Activated CD4-positive, alpha-beta T cell treated with anti-CD3 and anti-CD28 coated beads, Interleukin-2, amount 10 ng/mL, durations not matched to agents 24 days and 14 days (primary cell): ENCODE measurements at regions not wholly inside any gene's neighbourhood (a gene's known extent, or its start where the extent isn't known, plus 50 kb on each side); places are given as distances from the start of the nearest gene placed in this dataset.
"Not testable (repeated sequence)": the region's sequence is repeated elsewhere in the genome, so short reads cannot be mapped to it uniquely, and the experiment has no call there.

ENCODE experiments used
- DNase-seq: peaks from one replicate; pipeline ENCODE4 v3.0.0; 2022
- H3K27ac Mint-ChIP-seq: one replicate; pipeline ENCODE4 v1.8.0; 2022; ENCODE audit warnings: mild to moderate bottlenecking, mixed read lengths
- H3K27me3 Mint-ChIP-seq: one replicate; pipeline ENCODE4 v1.8.0; 2022; ENCODE audit warnings: mixed read lengths
- H3K36me3 Mint-ChIP-seq: one replicate; pipeline ENCODE4 v1.8.0; 2022; ENCODE audit warnings: low read depth, mild to moderate bottlenecking, mixed read lengths
- H3K4me1 Mint-ChIP-seq: one replicate; pipeline ENCODE4 v1.8.0; 2021; ENCODE audit warnings: mixed read lengths
- H3K4me3 Mint-ChIP-seq: one replicate; pipeline ENCODE4 v1.8.0; 2022; ENCODE audit warnings: mild to moderate bottlenecking, moderate library complexity, mixed read lengths
- H3K9me3 Mint-ChIP-seq: one replicate; pipeline ENCODE4 v1.8.0; 2021; ENCODE audit warnings: mixed read lengths
- intact Hi-C: fragments of 100-400 bp; cut with micrococcal nuclease; formaldehyde crosslinking; loops from one replicate; pipeline ENCODE4 v1.15.1; 2023

- no peak overlapping the region for H3K27ac Mint-ChIP-seq
- H3K36me3 Mint-ChIP-seq, result no peaks in the 10 kb centered on the region
- DNase-seq, result no peak
- peaks cover 2% of the 10 kb centered on the region for H3K4me1 Mint-ChIP-seq
- H3K9me3 Mint-ChIP-seq, result no peaks in the 10 kb centered on the region
- peaks cover 7% of the 10 kb centered on the region for H3K27me3 Mint-ChIP-seq
- intact Hi-C loops, result no loop called here
- no peak overlapping the region for H3K4me3 Mint-ChIP-seq
Observed at GRCh38 chr1:213783893-213784292, 203.9 kb upstream of the PROX1 start.

GRCh38 chr1:213786683-213787082, 201.1 kb upstream of the PROX1 start:
- no peaks in the 10 kb centered on the region for H3K9me3 Mint-ChIP-seq
- no peak overlapping the region for H3K27ac Mint-ChIP-seq

GRCh38 chr1:213790565-213790964, 197.2 kb upstream of the PROX1 start:
- intact Hi-C loops, result no loop called here
- Mint-ChIP-seq H3K27ac (no peak overlapping the region), H3K4me1 (no peaks in the 10 kb centered on the region), H3K27me3 (peaks cover 3% of the 10 kb centered on the region), H3K9me3 (peaks cover under 1% of the 10 kb centered on the region), H3K4me3 (no peak overlapping the region), H3K36me3 (no peaks in the 10 kb centered on the region)
- no peak for DNase-seq

More at GRCh38 chr1:213786683-213787082, 201.1 kb upstream of the PROX1 start:
- H3K4me1 Mint-ChIP-seq, result peaks cover 2% of the 10 kb centered on the region
- peaks cover 7% of the 10 kb centered on the region for H3K27me3 Mint-ChIP-seq
- no peak overlapping the region for H3K4me3 Mint-ChIP-seq
- DNase-seq, result no peak
- intact Hi-C loops, result no loop called here
- no peaks in the 10 kb centered on the region for H3K36me3 Mint-ChIP-seq

- intact Hi-C loops, result no loop called here
- no peak for DNase-seq
- peaks cover 3% of the 10 kb centered on the region for H3K27me3 Mint-ChIP-seq
- no peaks in the 10 kb centered on the region for H3K36me3 Mint-ChIP-seq
- H3K9me3 Mint-ChIP-seq, result peaks cover 3% of the 10 kb centered on the region
- no peak overlapping the region for H3K27ac Mint-ChIP-seq
- H3K4me3 Mint-ChIP-seq, result no peak overlapping the region
- no peaks in the 10 kb centered on the region for H3K4me1 Mint-ChIP-seq
Observed at GRCh38 chr1:213793482-213794067, 194.2 kb upstream of the PROX1 start.

GRCh38 chr1:213796525-213796924, 191.2 kb upstream of the PROX1 start:
- intact Hi-C loops, result no loop called here
- H3K27ac Mint-ChIP-seq, result no peak overlapping the region
- DNase-seq, result no peak
- H3K27me3 Mint-ChIP-seq, result peaks cover 2% of the 10 kb centered on the region
- H3K4me1 Mint-ChIP-seq, result no peaks in the 10 kb centered on the region
- peaks cover 3% of the 10 kb centered on the region for H3K9me3 Mint-ChIP-seq
- H3K36me3 Mint-ChIP-seq, result no peaks in the 10 kb centered on the region
- H3K4me3 Mint-ChIP-seq, result no peak overlapping the region

GRCh38 chr1:213808288-213808687, 179.5 kb upstream of the PROX1 start:
- H3K9me3 Mint-ChIP-seq, H3K27me3 Mint-ChIP-seq, H3K27ac Mint-ChIP-seq: not testable (repeated sequence)

GRCh38 chr1:213817156-213817555, 170.6 kb upstream of the PROX1 start:
- Mint-ChIP-seq H3K27me3 (no peaks in the 10 kb centered on the region), H3K9me3 (no peaks in the 10 kb centered on the region), H3K4me3 (no peak overlapping the region), H3K36me3 (no peaks in the 10 kb centered on the region), H3K27ac (no peak overlapping the region), H3K4me1 (no peaks in the 10 kb centered on the region)
- intact Hi-C loops, result no loop called here
- no peak for DNase-seq

More at GRCh38 chr1:213808288-213808687, 179.5 kb upstream of the PROX1 start:
- H3K4me1 Mint-ChIP-seq, intact Hi-C loops, H3K4me3 Mint-ChIP-seq, DNase-seq, H3K36me3 Mint-ChIP-seq: not testable (repeated sequence)

- Mint-ChIP-seq H3K36me3 (no peaks in the 10 kb centered on the region), H3K4me3 (no peak overlapping the region), H3K27me3 (no peaks in the 10 kb centered on the region), H3K4me1 (no peaks in the 10 kb centered on the region), H3K9me3 (no peaks in the 10 kb centered on the region), H3K27ac (no peak overlapping the region)
- intact Hi-C loops, result no loop called here
- no peak for DNase-seq
Observed at GRCh38 chr1:213820362-213821149, 167.2 kb upstream of the PROX1 start.

- Mint-ChIP-seq H3K27me3 (no peaks in the 10 kb centered on the region), H3K27ac (no peak overlapping the region), H3K9me3 (no peaks in the 10 kb centered on the region), H3K4me3 (no peak overlapping the region), H3K4me1 (no peaks in the 10 kb centered on the region), H3K36me3 (no peaks in the 10 kb centered on the region)
- intact Hi-C loops, result no loop called here
- no peak for DNase-seq
Observed at GRCh38 chr1:213821175-213821942, 166.4 kb upstream of the PROX1 start.

- no peak overlapping the region for H3K4me3 Mint-ChIP-seq
- no peaks in the 10 kb centered on the region for H3K4me1 Mint-ChIP-seq
- H3K27me3 Mint-ChIP-seq, result no peaks in the 10 kb centered on the region
- DNase-seq, result no peak
- H3K36me3 Mint-ChIP-seq, result no peaks in the 10 kb centered on the region
- intact Hi-C loops, result no loop called here
- no peak overlapping the region for H3K27ac Mint-ChIP-seq
- no peaks in the 10 kb centered on the region for H3K9me3 Mint-ChIP-seq
Observed at GRCh38 chr1:213821943-213822334, 165.8 kb upstream of the PROX1 start.

GRCh38 chr1:213826891-213827290, 160.9 kb upstream of the PROX1 start:
- H3K27ac Mint-ChIP-seq, result no peak overlapping the region
- H3K4me1 Mint-ChIP-seq, result no peaks in the 10 kb centered on the region
- intact Hi-C loops, result no loop called here
- no peaks in the 10 kb centered on the region for H3K9me3 Mint-ChIP-seq
- no peaks in the 10 kb centered on the region for H3K36me3 Mint-ChIP-seq
- H3K27me3 Mint-ChIP-seq, result no peaks in the 10 kb centered on the region
- no peak overlapping the region for H3K4me3 Mint-ChIP-seq
- DNase-seq, result no peak

GRCh38 chr1:213828867-213829266, 158.9 kb upstream of the PROX1 start:
- no peak for DNase-seq
- no peaks in the 10 kb centered on the region for H3K4me1 Mint-ChIP-seq
- H3K4me3 Mint-ChIP-seq, result no peak overlapping the region
- H3K9me3 Mint-ChIP-seq, result no peaks in the 10 kb centered on the region
- H3K27me3 Mint-ChIP-seq, result no peaks in the 10 kb centered on the region
- no peaks in the 10 kb centered on the region for H3K36me3 Mint-ChIP-seq
- H3K27ac Mint-ChIP-seq, result no peak overlapping the region
- intact Hi-C loops, result no loop called here

- no peaks in the 10 kb centered on the region for H3K36me3 Mint-ChIP-seq
- no peaks in the 10 kb centered on the region for H3K4me1 Mint-ChIP-seq
- no peak overlapping the region for H3K27ac Mint-ChIP-seq
- no peaks in the 10 kb centered on the region for H3K27me3 Mint-ChIP-seq
- no peaks in the 10 kb centered on the region for H3K9me3 Mint-ChIP-seq
- DNase-seq, result no peak
- intact Hi-C loops, result no loop called here
- H3K4me3 Mint-ChIP-seq, result no peak overlapping the region
Observed at GRCh38 chr1:213829780-213830179, 158.0 kb upstream of the PROX1 start.

GRCh38 chr1:213830371-213830770, 157.4 kb upstream of the PROX1 start:
- Mint-ChIP-seq H3K9me3 (no peaks in the 10 kb centered on the region), H3K27ac (no peak overlapping the region), H3K36me3 (no peaks in the 10 kb centered on the region), H3K4me3 (no peak overlapping the region), H3K27me3 (no peaks in the 10 kb centered on the region), H3K4me1 (no peaks in the 10 kb centered on the region)
- no peak for DNase-seq
- intact Hi-C loops, result no loop called here
